ENCODE measurements at regions not wholly inside any gene's neighbourhood (a gene's known extent, or its start where the extent isn't known, plus 50 kb on each side); places are given as distances from the start of the nearest gene placed in this dataset.

- H3K4me1 ChIP-seq (ENCODE audit: control insufficient read depth in 2 of 2, insufficient read depth in 2 of 2, low read length in 2 of 2) = peaks cover 5 to 6% of the 10 kb centered on the region in 2 donors
These were observed 181.0 kb downstream of the GIPC2 start for GRCh38 chr1:78226784-78227183.

GRCh38 chr1:78227705-78228635 lies 182.2 kb downstream of the GIPC2 start:
- Histone ChIP-seq H3K27me3 (ENCODE audit: control insufficient read depth in 2 of 2, insufficient read depth in 2 of 2, low read length in 2 of 2) (no peaks in the 10 kb centered on the region), H3K36me3 (ENCODE audit: control insufficient read depth in 2 of 2, insufficient read depth in 2 of 2, low read length in 2 of 2) (no peaks in the 10 kb centered on the region), H3K27ac (ENCODE audit: low read depth in 2 of 2, low read length in 2 of 2) (no peak overlapping the region), H3K9me3 (ENCODE audit: control insufficient read depth in 2 of 2, low read length in 2 of 2) (no peaks in the 10 kb centered on the region), H3K4me1 (ENCODE audit: control insufficient read depth in 2 of 2, insufficient read depth in 2 of 2, low read length in 2 of 2) (peaks cover 7 to 13% of the 10 kb centered on the region in 2 donors), H3K4me3 (ENCODE audit: low read length in 2 of 2) (no peak overlapping the region), H3K9ac (ENCODE audit: low read depth in 1 of 2, low read length in 2 of 2) (no peak overlapping the region)

More at GRCh38 chr1:78226784-78227183, 181.0 kb downstream of the GIPC2 start:
- no peak overlapping the region for H3K27ac ChIP-seq (ENCODE audit: low read depth in 2 of 2, low read length in 2 of 2)
- H3K36me3 ChIP-seq (ENCODE audit: control insufficient read depth in 2 of 2, insufficient read depth in 2 of 2, low read length in 2 of 2) = no peaks in the 10 kb centered on the region
- H3K27me3 ChIP-seq (ENCODE audit: control insufficient read depth in 2 of 2, insufficient read depth in 2 of 2, low read length in 2 of 2) = no peaks in the 10 kb centered on the region
- H3K4me3 ChIP-seq (ENCODE audit: low read length in 2 of 2) = no peak overlapping the region
- no peaks in the 10 kb centered on the region for H3K9me3 ChIP-seq (ENCODE audit: control insufficient read depth in 2 of 2, low read length in 2 of 2)
- no peak overlapping the region for H3K9ac ChIP-seq (ENCODE audit: low read depth in 1 of 2, low read length in 2 of 2)

- Histone ChIP-seq H3K9me3 (ENCODE audit: control insufficient read depth in 2 of 2, low read length in 2 of 2) (no peaks in the 10 kb centered on the region), H3K4me1 (ENCODE audit: control insufficient read depth in 2 of 2, insufficient read depth in 2 of 2, low read length in 2 of 2) (peaks cover 3 to 13% of the 10 kb centered on the region in 2 donors), H3K4me3 (ENCODE audit: low read length in 2 of 2) (no peak overlapping the region), H3K27ac (ENCODE audit: low read depth in 2 of 2, low read length in 2 of 2) (no peak overlapping the region), H3K36me3 (ENCODE audit: control insufficient read depth in 2 of 2, insufficient read depth in 2 of 2, low read length in 2 of 2) (no peaks in the 10 kb centered on the region), H3K9ac (ENCODE audit: low read depth in 1 of 2, low read length in 2 of 2) (no peak overlapping the region), H3K27me3 (ENCODE audit: control insufficient read depth in 2 of 2, insufficient read depth in 2 of 2, low read length in 2 of 2) (no peaks in the 10 kb centered on the region)
These were observed 183.6 kb downstream of the GIPC2 start for GRCh38 chr1:78229344-78229743.

- H3K9me3 ChIP-seq (ENCODE audit: control insufficient read depth in 2 of 2, low read length in 2 of 2) = no peaks in the 10 kb centered on the region
- H3K9ac ChIP-seq (ENCODE audit: low read depth in 1 of 2, low read length in 2 of 2) = no peak overlapping the region
- H3K4me1 ChIP-seq (ENCODE audit: control insufficient read depth in 2 of 2, insufficient read depth in 2 of 2, low read length in 2 of 2) = peaks cover 3 to 13% of the 10 kb centered on the region in 2 donors
- peak overlapping the region in 1 of 2 donors; percentile 5 for H3K4me3 ChIP-seq (ENCODE audit: low read length in 2 of 2)
- no peaks in the 10 kb centered on the region for H3K36me3 ChIP-seq (ENCODE audit: control insufficient read depth in 2 of 2, insufficient read depth in 2 of 2, low read length in 2 of 2)
- no peaks in the 10 kb centered on the region for H3K27me3 ChIP-seq (ENCODE audit: control insufficient read depth in 2 of 2, insufficient read depth in 2 of 2, low read length in 2 of 2)
- H3K27ac ChIP-seq (ENCODE audit: low read depth in 2 of 2, low read length in 2 of 2) = peak overlapping the region; percentile 67
These were observed 185.7 kb downstream of the GIPC2 start for GRCh38 chr1:78231477-78231876.

- H3K27me3 ChIP-seq (ENCODE audit: control insufficient read depth in 2 of 2, insufficient read depth in 2 of 2, low read length in 2 of 2) = no peaks in the 10 kb centered on the region
- H3K4me1 ChIP-seq (ENCODE audit: control insufficient read depth in 2 of 2, insufficient read depth in 2 of 2, low read length in 2 of 2) = peaks cover 3 to 13% of the 10 kb centered on the region in 2 donors
- no peak overlapping the region for H3K4me3 ChIP-seq (ENCODE audit: low read length in 2 of 2)
- no peaks in the 10 kb centered on the region for H3K9me3 ChIP-seq (ENCODE audit: control insufficient read depth in 2 of 2, low read length in 2 of 2)
- no peak overlapping the region for H3K9ac ChIP-seq (ENCODE audit: low read depth in 1 of 2, low read length in 2 of 2)
- H3K27ac ChIP-seq (ENCODE audit: low read depth in 2 of 2, low read length in 2 of 2) = peak overlapping the region; percentile 0 to 17
- no peaks in the 10 kb centered on the region for H3K36me3 ChIP-seq (ENCODE audit: control insufficient read depth in 2 of 2, insufficient read depth in 2 of 2, low read length in 2 of 2)
These were observed 186.1 kb downstream of the GIPC2 start for GRCh38 chr1:78231894-78232293.

- no peak overlapping the region for H3K9ac ChIP-seq (ENCODE audit: low read depth in 1 of 2, low read length in 2 of 2)
- H3K4me3 ChIP-seq (ENCODE audit: low read length in 2 of 2) = no peak overlapping the region
- H3K27ac ChIP-seq (ENCODE audit: low read depth in 2 of 2, low read length in 2 of 2) = no peak overlapping the region
- H3K27me3 ChIP-seq (ENCODE audit: control insufficient read depth in 2 of 2, insufficient read depth in 2 of 2, low read length in 2 of 2) = no peaks in the 10 kb centered on the region
- H3K4me1 ChIP-seq (ENCODE audit: control insufficient read depth in 2 of 2, insufficient read depth in 2 of 2, low read length in 2 of 2) = peaks cover 8 to 18% of the 10 kb centered on the region in 2 donors
- no peaks in the 10 kb centered on the region for H3K36me3 ChIP-seq (ENCODE audit: control insufficient read depth in 2 of 2, insufficient read depth in 2 of 2, low read length in 2 of 2)
- no peaks in the 10 kb centered on the region for H3K9me3 ChIP-seq (ENCODE audit: control insufficient read depth in 2 of 2, low read length in 2 of 2)
These were observed 186.9 kb downstream of the GIPC2 start for GRCh38 chr1:78232630-78233029.

- Histone ChIP-seq H3K9me3 (ENCODE audit: control insufficient read depth in 2 of 2, low read length in 2 of 2) (no peaks in the 10 kb centered on the region), H3K9ac (ENCODE audit: low read depth in 1 of 2, low read length in 2 of 2) (no peak overlapping the region), H3K4me3 (ENCODE audit: low read length in 2 of 2) (no peak overlapping the region), H3K27me3 (ENCODE audit: control insufficient read depth in 2 of 2, insufficient read depth in 2 of 2, low read length in 2 of 2) (no peaks in the 10 kb centered on the region), H3K27ac (ENCODE audit: low read depth in 2 of 2, low read length in 2 of 2) (no peak overlapping the region), H3K36me3 (ENCODE audit: control insufficient read depth in 2 of 2, insufficient read depth in 2 of 2, low read length in 2 of 2) (no peaks in the 10 kb centered on the region), H3K4me1 (ENCODE audit: control insufficient read depth in 2 of 2, insufficient read depth in 2 of 2, low read length in 2 of 2) (peaks cover 8 to 22% of the 10 kb centered on the region in 2 donors)
These were observed 188.7 kb downstream of the GIPC2 start for GRCh38 chr1:78234496-78234895.

GRCh38 chr1:78236716-78237115 lies 190.9 kb downstream of the GIPC2 start:
- Histone ChIP-seq H3K9me3 (ENCODE audit: control insufficient read depth in 2 of 2, low read length in 2 of 2) (no peaks in the 10 kb centered on the region), H3K27me3 (ENCODE audit: control insufficient read depth in 2 of 2, insufficient read depth in 2 of 2, low read length in 2 of 2) (no peaks in the 10 kb centered on the region), H3K36me3 (ENCODE audit: control insufficient read depth in 2 of 2, insufficient read depth in 2 of 2, low read length in 2 of 2) (no peaks in the 10 kb centered on the region), H3K27ac (ENCODE audit: low read depth in 2 of 2, low read length in 2 of 2) (no peak overlapping the region), H3K4me3 (ENCODE audit: low read length in 2 of 2) (no peak overlapping the region), H3K9ac (ENCODE audit: low read depth in 1 of 2, low read length in 2 of 2) (no peak overlapping the region), H3K4me1 (ENCODE audit: control insufficient read depth in 2 of 2, insufficient read depth in 2 of 2, low read length in 2 of 2) (peaks cover 14 to 16% of the 10 kb centered on the region in 2 donors)

- Histone ChIP-seq H3K9ac (ENCODE audit: low read depth in 1 of 2, low read length in 2 of 2) (no peak overlapping the region), H3K27me3 (ENCODE audit: control insufficient read depth in 2 of 2, insufficient read depth in 2 of 2, low read length in 2 of 2) (no peaks in the 10 kb centered on the region), H3K27ac (ENCODE audit: low read depth in 2 of 2, low read length in 2 of 2) (peak overlapping the region; percentile 48), H3K4me1 (ENCODE audit: control insufficient read depth in 2 of 2, insufficient read depth in 2 of 2, low read length in 2 of 2) (peaks cover 11 to 14% of the 10 kb centered on the region in 2 donors), H3K9me3 (ENCODE audit: control insufficient read depth in 2 of 2, low read length in 2 of 2) (no peaks in the 10 kb centered on the region), H3K4me3 (ENCODE audit: low read length in 2 of 2) (no peak overlapping the region), H3K36me3 (ENCODE audit: control insufficient read depth in 2 of 2, insufficient read depth in 2 of 2, low read length in 2 of 2) (no peaks in the 10 kb centered on the region)
These were observed 191.7 kb downstream of the GIPC2 start for GRCh38 chr1:78237364-78237916.

DNA sequence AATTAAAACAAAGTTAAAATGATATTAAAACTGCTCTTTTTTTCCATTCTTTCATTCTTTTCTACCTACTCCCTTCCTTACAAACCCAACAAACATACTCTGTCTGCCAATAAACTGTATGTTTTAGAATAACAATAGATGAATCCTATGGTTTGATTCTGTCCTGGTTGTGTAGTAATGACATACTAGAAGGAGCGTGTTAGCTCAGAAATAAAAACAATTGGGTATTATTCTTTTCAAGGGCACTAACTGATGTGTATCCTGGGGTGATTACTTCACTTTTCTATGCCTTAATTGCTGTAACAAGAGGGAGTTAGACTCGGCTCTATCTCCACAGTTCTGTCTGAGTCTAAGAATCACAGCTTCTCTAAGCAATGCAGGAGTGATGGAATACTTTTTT lies 194.4 kb downstream of the GIPC2 start:
- Histone ChIP-seq H3K27me3 (ENCODE audit: control insufficient read depth in 2 of 2, insufficient read depth in 2 of 2, low read length in 2 of 2) (no peaks in the 10 kb centered on the region), H3K4me1 (ENCODE audit: control insufficient read depth in 2 of 2, insufficient read depth in 2 of 2, low read length in 2 of 2) (peaks cover 9 to 11% of the 10 kb centered on the region in 2 donors), H3K27ac (ENCODE audit: low read depth in 2 of 2, low read length in 2 of 2) (no peak overlapping the region), H3K9me3 (ENCODE audit: control insufficient read depth in 2 of 2, low read length in 2 of 2) (no peaks in the 10 kb centered on the region), H3K36me3 (ENCODE audit: control insufficient read depth in 2 of 2, insufficient read depth in 2 of 2, low read length in 2 of 2) (no peaks in the 10 kb centered on the region), H3K4me3 (ENCODE audit: low read length in 2 of 2) (no peak overlapping the region), H3K9ac (ENCODE audit: low read depth in 1 of 2, low read length in 2 of 2) (no peak overlapping the region)

All from mucosa of rectum (tissue), 2 donors.